ENCODE measurements at regions not wholly inside any gene's neighbourhood (a gene's known extent, or its start where the extent isn't known, plus 50 kb on each side); places are given as distances from the start of the nearest gene placed in this dataset.
"Not testable (repeated sequence)": the region's sequence is repeated elsewhere in the genome, so short reads cannot be mapped to it uniquely, and the experiment has no call there.

DNA sequence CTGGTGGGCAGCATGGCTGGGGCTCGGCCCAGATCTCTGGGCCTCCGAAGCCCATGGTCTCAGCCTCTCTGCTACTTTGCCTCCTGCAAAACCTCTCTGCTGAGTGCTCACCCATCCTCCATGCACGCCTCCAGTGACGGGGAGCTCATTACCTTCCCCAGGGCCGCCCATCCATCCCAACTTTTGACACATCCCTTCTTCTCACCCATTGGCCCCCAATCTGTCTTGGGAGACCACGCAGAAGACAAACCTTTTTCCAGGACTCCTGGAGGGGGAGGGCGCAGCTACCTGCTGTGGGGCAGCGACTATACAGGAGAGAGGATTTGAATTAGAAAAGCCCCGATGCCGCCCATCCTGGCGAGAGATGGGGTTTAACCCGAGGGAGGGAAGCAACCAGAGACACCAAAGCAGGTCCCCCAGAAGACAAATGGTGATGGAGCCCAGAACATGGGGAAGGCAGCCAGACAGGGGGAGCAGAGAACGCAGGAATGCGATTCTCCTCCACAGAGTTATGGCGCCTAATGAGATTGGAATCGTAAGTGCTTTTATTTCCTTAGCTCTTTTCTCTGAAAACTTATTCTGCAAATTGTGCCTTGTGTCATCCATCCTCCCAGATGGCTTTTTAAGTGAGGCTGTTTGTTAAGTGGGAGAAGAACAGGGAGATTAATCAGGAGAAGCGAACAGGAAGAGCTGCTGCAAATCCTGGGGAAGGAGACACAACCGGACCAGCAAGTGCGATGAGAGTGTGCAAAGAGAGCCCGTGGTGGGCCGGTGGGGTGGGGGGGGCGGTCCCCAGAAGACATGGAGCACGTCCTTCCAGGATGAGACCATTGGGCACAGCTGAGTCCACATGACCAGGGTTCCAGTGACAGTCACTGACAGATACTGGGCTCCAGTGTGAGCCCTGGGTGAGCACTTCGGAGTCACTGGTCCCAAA, 623.5 kb downstream of the MATN1 start:
- no peak for DNase-seq (ENCODE audit: low read depth in 2 of 2)

GRCh38 chr1:30097851-30098250, 625.5 kb downstream of the MATN1 start:
- not testable (repeated sequence) for DNase-seq (ENCODE audit: low read depth in 2 of 2)

DNA sequence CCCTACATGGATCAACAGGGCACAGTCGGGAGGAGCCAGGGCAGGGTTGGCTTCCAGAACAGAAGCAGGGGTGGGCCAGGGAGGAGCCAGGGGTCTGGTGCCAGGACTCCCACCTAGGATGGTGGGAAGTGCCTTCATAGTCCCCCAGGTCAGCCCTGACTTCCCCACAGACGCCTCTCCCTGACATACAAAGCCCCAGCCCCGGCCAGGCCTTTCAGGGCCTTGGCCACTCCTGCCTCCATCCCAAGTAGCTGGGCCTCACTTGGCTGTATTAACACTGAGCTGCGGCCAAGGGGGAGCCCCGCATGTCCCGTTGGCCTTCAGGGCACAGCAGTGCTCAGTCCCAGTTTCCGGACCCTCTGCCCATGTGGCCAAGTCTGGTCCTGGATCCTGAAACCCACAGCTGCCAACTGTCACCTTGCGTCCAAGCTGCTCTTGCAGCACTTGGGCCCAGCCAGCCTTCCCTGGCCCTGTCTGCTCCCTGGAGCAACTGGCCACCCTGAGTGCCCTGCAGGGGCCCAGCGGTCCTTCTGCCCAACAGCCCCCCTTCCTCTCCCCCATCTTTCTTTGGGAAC, 627.8 kb downstream of the MATN1 start:
- no peak for DNase-seq (ENCODE audit: low read depth in 2 of 2)

DNA sequence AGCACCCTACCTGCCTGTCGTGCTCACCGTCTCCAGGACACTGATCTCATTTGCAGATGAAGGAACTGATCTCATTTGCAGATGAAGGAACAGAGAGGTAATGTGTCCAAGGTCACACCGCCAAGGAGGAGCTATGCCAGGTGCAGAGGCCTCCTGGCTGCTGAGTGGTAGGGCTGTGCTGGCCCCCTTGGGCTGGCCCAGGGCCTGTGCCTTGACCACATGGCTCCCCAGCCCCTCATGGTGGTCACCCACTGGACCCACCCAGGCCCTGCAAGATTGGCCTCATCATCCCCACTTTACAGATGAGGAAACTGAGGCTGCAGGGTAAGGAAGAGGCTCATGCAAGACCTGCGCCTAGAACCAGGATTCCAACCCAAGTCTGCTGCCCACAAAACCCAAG, 628.3 kb downstream of the MATN1 start:
- no peak for DNase-seq (ENCODE audit: low read depth in 2 of 2)

DNA sequence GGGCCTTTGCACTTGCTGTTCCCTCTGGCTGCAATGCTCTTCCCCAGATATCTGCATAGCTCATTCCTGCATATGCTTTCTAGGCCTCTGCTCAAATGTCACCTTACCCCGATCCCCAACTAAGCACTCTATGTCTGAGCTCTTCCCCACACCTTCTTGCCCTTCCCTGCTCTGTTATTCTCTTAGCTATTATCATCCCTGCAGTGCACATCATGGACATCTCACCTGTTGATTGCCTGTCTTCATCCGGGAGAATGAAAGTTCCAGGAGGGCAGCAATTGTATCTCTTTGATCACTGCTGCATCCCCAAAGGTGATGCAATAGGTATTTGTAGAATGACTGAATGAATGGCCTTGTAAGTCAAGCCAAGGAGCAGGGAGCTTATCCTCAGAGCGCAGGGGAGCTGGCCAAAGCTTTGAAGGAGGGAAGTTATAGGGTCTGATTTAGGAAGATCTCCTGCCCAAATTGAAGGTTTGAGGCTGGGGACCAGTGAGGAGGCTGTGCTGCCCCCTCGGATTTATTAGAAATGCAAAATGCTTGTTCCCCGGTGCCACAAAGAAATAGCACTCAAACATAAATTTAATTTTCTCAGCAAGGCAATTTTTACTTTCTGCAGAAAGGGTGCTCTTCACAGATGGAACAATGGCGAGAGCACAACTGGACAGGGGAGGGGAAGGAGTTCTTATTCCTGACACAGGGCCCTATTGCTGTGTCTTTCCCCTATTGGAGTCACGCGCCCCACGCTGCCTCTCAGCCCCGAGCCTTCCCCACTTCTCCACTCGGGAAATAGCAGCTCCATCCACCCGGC, 631.1 kb downstream of the MATN1 start:
- DNase-seq (ENCODE audit: low read depth in 2 of 2): no peak

- no peak for DNase-seq (ENCODE audit: low read depth in 2 of 2)
Measured at GRCh38 chr1:30090162-30090820, 633.1 kb downstream of the MATN1 start.

DNA sequence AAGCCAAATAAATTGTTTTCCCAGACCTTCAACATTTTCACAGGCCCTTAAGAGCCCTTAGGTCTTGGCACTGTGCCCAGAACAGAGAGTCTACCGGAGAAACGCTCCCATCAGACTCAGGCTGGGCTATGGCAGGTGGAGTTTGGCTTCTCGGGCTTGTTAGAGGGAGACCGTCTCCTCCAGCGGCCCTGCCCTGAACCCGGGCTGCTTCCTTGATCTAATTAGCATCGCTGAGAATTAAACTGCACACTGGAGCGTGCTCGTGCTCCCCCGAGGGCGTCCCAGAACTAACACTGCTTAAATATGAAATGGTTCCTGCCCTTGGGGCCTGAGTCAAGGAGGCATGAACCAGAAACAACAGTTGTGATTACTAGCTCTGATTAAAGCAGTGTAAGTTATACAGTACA, 634.4 kb downstream of the MATN1 start:
- no peak for DNase-seq (ENCODE audit: low read depth in 2 of 2)

GRCh38 chr1:30088594-30088993, 634.8 kb downstream of the MATN1 start:
- DNase-seq (ENCODE audit: low read depth in 2 of 2): no peak

GRCh38 chr1:30087465-30087864, 635.9 kb downstream of the MATN1 start:
- DNase-seq (ENCODE audit: low read depth in 2 of 2): no peak

DNA sequence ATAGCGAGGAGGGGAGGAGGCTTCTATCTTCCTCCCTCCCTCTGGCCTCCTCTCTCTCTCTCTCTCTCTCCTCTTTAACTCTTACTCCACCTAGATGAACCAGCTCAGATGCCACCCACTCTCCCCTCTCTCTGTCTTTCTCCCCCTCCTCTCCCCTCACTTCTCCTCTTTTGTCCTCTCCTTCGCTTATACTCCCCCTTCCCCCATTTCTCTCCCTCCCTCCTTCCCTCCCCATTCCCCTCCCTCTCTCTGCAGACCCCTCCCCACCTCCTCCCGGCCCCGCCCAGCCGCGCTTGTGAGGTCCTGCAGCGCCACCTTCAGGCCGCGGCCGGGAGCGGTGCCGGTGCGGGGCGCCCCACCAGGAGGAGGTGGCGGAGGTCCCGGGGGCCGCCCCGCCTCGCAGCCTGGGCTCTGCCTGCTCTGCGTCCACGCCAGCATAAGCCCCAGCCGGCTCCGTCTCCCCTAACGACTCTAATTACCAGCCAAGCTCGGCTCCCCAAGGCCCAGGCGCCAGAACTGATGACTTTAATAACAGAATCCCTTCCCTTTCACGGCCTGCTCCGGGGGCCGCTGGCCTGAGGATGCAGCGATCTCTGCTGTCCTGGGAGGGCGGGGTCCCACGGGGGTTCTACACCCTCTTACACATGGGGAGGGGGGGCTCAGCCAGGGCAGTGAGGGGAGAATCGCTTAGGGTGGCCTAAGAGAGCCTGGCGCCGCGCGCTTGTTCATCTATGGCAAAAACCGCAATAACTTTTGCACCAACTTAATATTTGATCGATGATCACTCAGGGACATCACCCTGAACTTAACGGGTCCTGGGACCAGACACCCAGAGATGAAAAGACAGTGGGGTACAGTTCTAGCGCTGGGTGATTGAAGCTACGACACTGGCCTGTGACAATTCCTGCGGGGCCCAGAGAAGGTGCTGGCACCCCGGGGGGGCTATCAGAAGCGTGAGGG, 637.3 kb downstream of the MATN1 start:
- no peak for DNase-seq (ENCODE audit: low read depth in 2 of 2)

- DNase-seq (ENCODE audit: low read depth in 2 of 2): no peak
Measured at GRCh38 chr1:30084909-30085571, 638.3 kb downstream of the MATN1 start.

GRCh38 chr1:30083800-30084464, 639.5 kb downstream of the MATN1 start:
- DNase-seq (ENCODE audit: low read depth in 2 of 2): no peak

DNA sequence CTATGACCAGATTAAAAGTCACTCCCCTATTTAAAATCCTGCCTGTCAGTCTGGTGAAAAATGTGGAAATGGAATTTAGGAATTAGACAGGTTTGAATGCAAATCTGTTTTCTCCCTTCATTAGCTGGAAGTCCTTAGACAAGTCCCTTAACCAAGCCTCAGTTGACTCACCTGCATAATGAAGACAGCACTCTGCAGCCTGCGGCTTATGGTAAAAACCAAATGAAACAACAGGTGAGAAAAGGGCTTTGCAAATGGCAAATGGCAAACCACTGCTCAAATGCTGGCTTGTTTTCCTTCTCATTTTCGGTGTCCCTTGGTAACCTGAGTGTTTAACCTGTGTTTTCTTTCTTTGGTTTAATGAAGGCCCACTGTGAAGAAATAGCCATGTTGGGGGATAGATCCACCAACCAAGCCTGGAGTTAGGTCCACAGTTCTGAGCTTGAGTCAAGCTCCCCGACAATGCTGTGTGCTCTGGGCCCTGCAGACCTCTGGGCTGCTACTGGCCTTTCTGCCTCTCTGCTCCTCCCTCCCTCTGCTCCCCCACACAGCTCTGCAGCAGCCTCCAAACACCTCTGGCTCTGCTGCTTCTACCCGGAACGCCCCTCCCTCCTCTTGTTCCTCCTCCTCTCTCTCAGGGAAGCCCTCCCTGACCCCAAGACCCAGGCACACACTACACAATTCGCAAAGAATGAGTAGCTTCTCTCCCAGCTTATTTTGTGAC, 641.8 kb downstream of the MATN1 start:
- DNase-seq (ENCODE audit: low read depth in 2 of 2): no peak

GRCh38 chr1:30075916-30076315, 647.5 kb downstream of the MATN1 start:
- DNase-seq (ENCODE audit: low read depth in 2 of 2): not testable (repeated sequence)

DNA sequence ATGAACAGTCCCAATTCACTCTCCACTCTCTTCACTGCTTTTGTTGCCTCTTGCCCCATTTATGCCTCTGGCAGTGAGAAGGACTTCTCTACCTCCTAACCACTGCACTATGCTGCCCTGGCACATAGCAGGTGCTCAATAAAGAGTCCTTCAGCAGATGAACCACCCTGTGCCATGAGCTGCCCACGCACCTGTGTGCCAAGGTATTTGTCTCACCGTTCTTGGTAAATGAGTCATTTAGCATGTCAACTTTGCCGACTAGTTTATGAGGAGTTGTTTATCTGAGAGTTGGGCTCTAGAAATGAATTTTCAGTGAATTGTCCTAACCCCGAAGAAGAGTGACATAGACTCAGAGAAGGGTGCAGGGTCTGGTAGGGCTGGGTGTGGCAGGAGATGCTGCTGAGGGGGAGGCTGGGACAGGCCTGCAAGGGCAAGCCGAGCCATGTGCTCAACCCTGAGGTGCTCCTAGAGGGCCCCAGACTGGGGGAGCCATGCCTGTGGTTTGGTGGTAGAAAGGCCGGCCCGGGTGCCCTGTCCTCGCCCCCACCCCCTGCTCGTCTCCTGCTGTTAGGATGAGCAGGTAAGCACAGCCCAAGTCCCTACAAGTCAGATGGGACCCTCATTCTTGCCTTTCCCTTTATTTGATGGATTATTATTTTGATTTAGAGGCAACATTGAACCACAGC, 654.5 kb downstream of the MATN1 start:
- no peak for DNase-seq (ENCODE audit: low read depth in 2 of 2)

GRCh38 chr1:30064547-30064946, 658.8 kb downstream of the MATN1 start:
- DNase-seq (ENCODE audit: low read depth in 2 of 2): no peak

GRCh38 chr1:30063621-30064280, 659.6 kb downstream of the MATN1 start:
- no peak for DNase-seq (ENCODE audit: low read depth in 2 of 2)
